ENCODE measurements at regions not wholly inside any gene's neighbourhood (a gene's known extent, or its start where the extent isn't known, plus 50 kb on each side); places are given as distances from the start of the nearest gene placed in this dataset.

GRCh38 chr10:4202938-4203337 is 417.9 kb upstream of the KLF6 start:
- Histone ChIP-seq H3K27ac (replicated peaks) (no peak overlapping the region), H3K27me3 (ENCODE audit: insufficient read depth, poor library complexity, severe bottlenecking) (no peaks in the 10 kb centered on the region), H3K4me3 (replicated peaks; ENCODE audit: insufficient read depth, low read length) (no peak overlapping the region)
- TF ChIP-seq REST (IDR thresholded peaks at IDR 0.05; ENCODE audit: insufficient replicate concordance, low read depth) (no peak), GABPA (IDR thresholded peaks at IDR 0.05; ENCODE audit: low read depth) (no peak), POLR2AphosphoS5 (IDR thresholded peaks at IDR 0.05; ENCODE audit: low read depth) (no peak), SPI1 (IDR thresholded peaks at IDR 0.05; ENCODE audit: borderline replicate concordance, low read depth) (no peak), CTCF (IDR thresholded peaks at IDR 0.05; ENCODE audit: insufficient read depth, low read length) (no peak)
- no peak for DNase-seq (ENCODE audit: low read depth in 1 of 2, low spot score in 1 of 2)

- H3K4me3 ChIP-seq (replicated peaks; ENCODE audit: insufficient read depth, low read length) = no peak overlapping the region
- no peak for TF ChIP-seq CTCF (IDR thresholded peaks at IDR 0.05; ENCODE audit: insufficient read depth, low read length)
- TF ChIP-seq REST (IDR thresholded peaks at IDR 0.05; ENCODE audit: insufficient replicate concordance, low read depth) = no peak
- TF ChIP-seq SPI1 (IDR thresholded peaks at IDR 0.05; ENCODE audit: borderline replicate concordance, low read depth) = no peak
- H3K27ac ChIP-seq (replicated peaks) = no peak overlapping the region
- no peaks in the 10 kb centered on the region for H3K27me3 ChIP-seq (ENCODE audit: insufficient read depth, poor library complexity, severe bottlenecking)
- DNase-seq (ENCODE audit: low read depth in 1 of 2, low spot score in 1 of 2) = no peak
Measured at GRCh38 chr10:4201866-4202825, 417.1 kb upstream of the KLF6 start.

GRCh38 chr10:4199196-4199595 is 414.2 kb upstream of the KLF6 start:
- Histone ChIP-seq H3K27me3 (ENCODE audit: insufficient read depth, poor library complexity, severe bottlenecking) (no peaks in the 10 kb centered on the region), H3K4me3 (replicated peaks; ENCODE audit: insufficient read depth, low read length) (no peak overlapping the region), H3K27ac (replicated peaks) (no peak overlapping the region)
- no peak for DNase-seq (ENCODE audit: low read depth in 1 of 2, low spot score in 1 of 2)
- TF ChIP-seq POLR2AphosphoS5 (IDR thresholded peaks at IDR 0.05; ENCODE audit: low read depth) (no peak), CTCF (IDR thresholded peaks at IDR 0.05; ENCODE audit: insufficient read depth, low read length) (no peak), SPI1 (IDR thresholded peaks at IDR 0.05; ENCODE audit: borderline replicate concordance, low read depth) (no peak), GABPA (IDR thresholded peaks at IDR 0.05; ENCODE audit: low read depth) (no peak), REST (IDR thresholded peaks at IDR 0.05; ENCODE audit: insufficient replicate concordance, low read depth) (no peak)
